Neural cell (in vitro differentiated cells): ENCODE measurements at regions not wholly inside any gene's neighbourhood (a gene's known extent, or its start where the extent isn't known, plus 50 kb on each side); places are given as distances from the start of the nearest gene placed in this dataset.

ENCODE experiments used
- CTCF ChIP-seq: fragments of 450-650 bp; IDR thresholded peaks from 2 replicates; pipeline ENCODE4 v1.5.1; 2014; ENCODE audit warnings: antibody characterized with exemption, mild to moderate bottlenecking, moderate library complexity; ENCODE audit not compliant: poor library complexity, severe bottlenecking
- EP300 ChIP-seq: fragments of 450-650 bp; conservative IDR thresholded peaks from 2 replicates; pipeline ENCODE4 v1.6.1; 2014; ENCODE audit warnings: antibody characterized with exemption, mild to moderate bottlenecking, moderate library complexity; ENCODE audit not compliant: poor library complexity, severe bottlenecking
- EZH2 ChIP-seq: fragments of 200-600, 300-800 bp; shearing (Covaris generic), sonication (generic); IDR thresholded peaks from 2 replicates; pipeline ENCODE4 v1.6.1; 2014; ENCODE audit warnings: antibody characterized with exemption, low read length, borderline replicate concordance, mild to moderate bottlenecking; ENCODE audit not compliant: insufficient read depth, poor library complexity, severe bottlenecking
- MXI1 ChIP-seq: fragments of 450-650 bp; conservative IDR thresholded peaks from 2 replicates; pipeline ENCODE4 v1.6.1; 2014; ENCODE audit warnings: antibody characterized with exemption, mild to moderate bottlenecking; ENCODE audit not compliant: poor library complexity, severe bottlenecking
- POLR2AphosphoS5 ChIP-seq: IDR thresholded peaks from 2 replicates; pipeline ENCODE4 v1.6.1; 2012
- RAD21 ChIP-seq: fragments of 450-650 bp; conservative IDR thresholded peaks from 2 replicates; pipeline ENCODE4 v1.6.1; 2014; ENCODE audit warnings: antibody characterized with exemption, mild to moderate bottlenecking, moderate library complexity
- REST ChIP-seq: IDR thresholded peaks from 2 replicates; pipeline ENCODE4 v1.6.1; 2012; ENCODE audit warnings: borderline replicate concordance
- SMC3 ChIP-seq: fragments of 450-650 bp; conservative IDR thresholded peaks from 2 replicates; pipeline ENCODE4 v1.6.1; 2014; ENCODE audit warnings: antibody characterized with exemption, mild to moderate bottlenecking, moderate library complexity; ENCODE audit not compliant: poor library complexity
- TAF1 ChIP-seq: IDR thresholded peaks from 2 replicates; pipeline ENCODE4 v1.6.1; 2012; ENCODE audit warnings: low read depth

- no peak for TF ChIP-seq CTCF
- TF ChIP-seq MXI1 = no peak
- TF ChIP-seq SMC3 = no peak
- TF ChIP-seq POLR2AphosphoS5 = no peak
- no peak for TF ChIP-seq REST
- TF ChIP-seq EP300 = no peak
- TF ChIP-seq RAD21 = no peak
- no peak for TF ChIP-seq EZH2
- TF ChIP-seq TAF1 = no peak
Measured at GRCh38 chr9:25254051-25254450, 424.2 kb downstream of the TUSC1 start.
